Thyroid gland (tissue), 4 donors: ENCODE measurements at regions not wholly inside any gene's neighbourhood (a gene's known extent, or its start where the extent isn't known, plus 50 kb on each side); places are given as distances from the start of the nearest gene placed in this dataset.

Experiments used
- DNase-seq, 2 donors: peaks; one replicate each; pipeline ENCODE4 v3.0.0-alpha.2; 2019
- H3K27ac ChIP-seq, 3 donors: fragments of 200-600 bp; sonication (generic); 1 replicate in 2 of 3; 2 replicates in 1 of 3; pipeline ENCODE4 v1.5.1; 2016 to 2019; ENCODE audit warnings: mild to moderate bottlenecking in 1 of 3, moderate library complexity in 1 of 3
- H3K27me3 ChIP-seq: fragments of 200-600 bp; sonication (generic); one replicate; pipeline ENCODE4 v1.5.1; 2019
- H3K36me3 ChIP-seq, 2 donors: fragments of 200-600 bp; sonication (generic); one replicate each; pipeline ENCODE4 v1.5.1; 2016 to 2019
- H3K4me1 ChIP-seq, 2 donors: fragments of 200-600 bp; sonication (generic); one replicate each; pipeline ENCODE4 v1.5.1; 2017 to 2019
- H3K4me3 ChIP-seq, 3 donors: fragments of 200-600 bp; sonication (generic); replicated peaks in 1 of 3; 1 replicate in 2 of 3; 2 replicates in 1 of 3; pipeline ENCODE4 v1.5.1; 2016; ENCODE audit warnings: mild to moderate bottlenecking in 1 of 3
- H3K9me3 ChIP-seq: fragments of 200-600 bp; sonication (generic); one replicate; pipeline ENCODE4 v1.5.1; 2017
- CTCF ChIP-seq, 6 experiments: fragments of 200-600 bp in 3 of 6; fragments of 450-650 bp in 3 of 6; sonication (generic) in 3 of 6; IDR thresholded peaks; one replicate each; pipeline ENCODE4 v1.5.1; 2016 to 2019; ENCODE audit warnings: antibody characterized with exemption in 6 of 6, mild to moderate bottlenecking in 2 of 6, inconsistent platforms in 1 of 6, moderate library complexity in 1 of 6
- POLR2A ChIP-seq, 2 donors: fragments of 450-650 bp; IDR thresholded peaks; one replicate each; pipeline ENCODE4 v1.6.1; 2017; ENCODE audit warnings: antibody characterized with exemption in 2 of 2, mild to moderate bottlenecking in 2 of 2, moderate library complexity in 1 of 2
- WGBS, 2 donors: methylation state at CpG; one replicate each; pipeline ENCODE4 v1.1.5; 2017; 5-methylcytosine and 5-hydroxymethylcytosine counted together
- intact Hi-C: fragments of 100-400 bp; cut with DNase I; formaldehyde crosslinking; loops from one replicate; pipeline ENCODE4 v1.15.1; 2023

GRCh38 chr5:87775228-87775627, 362.5 kb upstream of the CCNH start:
- TF ChIP-seq POLR2A (IDR thresholded peaks at IDR 0.05) (no peak), CTCF (IDR thresholded peaks at IDR 0.05) (no peak)
- Histone ChIP-seq H3K27me3 (no peaks in the 10 kb centered on the region), H3K36me3 (no peaks in the 10 kb centered on the region), H3K4me1 (no peaks in the 10 kb centered on the region), H3K9me3 (no peaks in the 10 kb centered on the region), H3K4me3 (no peak overlapping the region), H3K27ac (no peak overlapping the region)
- intact Hi-C loops = no loop called here
- 75 to 76% methylated on average over 2 of the region's 2 CpGs for WGBS, 2 donors
- DNase-seq = no peak

- intact Hi-C loops = no loop called here
- no peak for TF ChIP-seq CTCF (IDR thresholded peaks at IDR 0.05)
- Histone ChIP-seq H3K36me3 (no peaks in the 10 kb centered on the region), H3K4me1 (no peaks in the 10 kb centered on the region), H3K27me3 (no peaks in the 10 kb centered on the region), H3K27ac (no peak overlapping the region), H3K9me3 (no peaks in the 10 kb centered on the region), H3K4me3 (no peak overlapping the region)
- 75 to 84% methylated on average over 1 of the region's 1 CpG for WGBS, 2 donors
- no peak for DNase-seq
Observed at GRCh38 chr5:87774804-87775203, 362.1 kb upstream of the CCNH start.

- H3K9me3 ChIP-seq = no peaks in the 10 kb centered on the region
- H3K27ac ChIP-seq = no peak overlapping the region
- TF ChIP-seq POLR2A (IDR thresholded peaks at IDR 0.05) (no peak), CTCF (IDR thresholded peaks at IDR 0.05) (no peak)
- no peaks in the 10 kb centered on the region for H3K4me1 ChIP-seq
- intact Hi-C loops = no loop called here
- H3K27me3 ChIP-seq = no peaks in the 10 kb centered on the region
- H3K36me3 ChIP-seq = no peaks in the 10 kb centered on the region
- 16 to 27% methylated on average over 16 of the region's 16 CpGs for WGBS, 2 donors
- no peak for DNase-seq
- H3K4me3 ChIP-seq = no peak overlapping the region
Observed at GRCh38 chr5:87770601-87771121, 357.9 kb upstream of the CCNH start.

GRCh38 chr5:87770016-87770570, 357.4 kb upstream of the CCNH start:
- TF ChIP-seq POLR2A (IDR thresholded peaks at IDR 0.05) = no peak
- no peak for TF ChIP-seq CTCF (IDR thresholded peaks at IDR 0.05)
- no peak for DNase-seq
- 78 to 79% methylated on average over 8 of the region's 8 CpGs for whole genome bisulfite sequencing, 2 donors
- no peaks in the 10 kb centered on the region for H3K9me3 ChIP-seq
- H3K36me3 ChIP-seq = no peaks in the 10 kb centered on the region
- no peaks in the 10 kb centered on the region for H3K27me3 ChIP-seq
- intact Hi-C loops = no loop called here
- H3K4me3 ChIP-seq = no peak overlapping the region
- no peak overlapping the region for H3K27ac ChIP-seq
- H3K4me1 ChIP-seq = no peaks in the 10 kb centered on the region

- Histone ChIP-seq H3K27me3 (no peaks in the 10 kb centered on the region), H3K36me3 (no peaks in the 10 kb centered on the region), H3K4me1 (no peaks in the 10 kb centered on the region), H3K27ac (no peak overlapping the region), H3K4me3 (no peak overlapping the region), H3K9me3 (no peaks in the 10 kb centered on the region)
- 80 to 81% methylated on average over 2 of the region's 2 CpGs for WGBS, 2 donors
- TF ChIP-seq POLR2A (IDR thresholded peaks at IDR 0.05) (no peak), CTCF (IDR thresholded peaks at IDR 0.05) (no peak)
- intact Hi-C loops = no loop called here
- DNase-seq = no peak
Observed at GRCh38 chr5:87769157-87769556, 356.4 kb upstream of the CCNH start.
